Sigmoid colon (tissue), 4 donors: ENCODE measurements at regions not wholly inside any gene's neighbourhood (a gene's known extent, or its start where the extent isn't known, plus 50 kb on each side); places are given as distances from the start of the nearest gene placed in this dataset.
"Not testable (repeated sequence)": the region's sequence is repeated elsewhere in the genome, so short reads cannot be mapped to it uniquely, and the experiment has no call there.

Experiments
- EP300 ChIP-seq, 4 donors: sonication (generic); formaldehyde crosslinking; IDR thresholded peaks; one replicate each; pipeline ENCODE4 v1.6.1; 2017; ENCODE audit warnings: antibody characterized with exemption in 4 of 4
- TF ChIP-seq, protein P1 (sequence below), 4 experiments: fragments of 450-650 bp in 3 of 4; fragments of 200-600 bp in 1 of 4; IDR thresholded peaks; one replicate each; pipeline ENCODE4 v1.5.1; 2016 to 2019; ENCODE audit warnings: antibody characterized with exemption in 4 of 4, mild to moderate bottlenecking in 3 of 4, moderate library complexity in 2 of 4

DNA sequence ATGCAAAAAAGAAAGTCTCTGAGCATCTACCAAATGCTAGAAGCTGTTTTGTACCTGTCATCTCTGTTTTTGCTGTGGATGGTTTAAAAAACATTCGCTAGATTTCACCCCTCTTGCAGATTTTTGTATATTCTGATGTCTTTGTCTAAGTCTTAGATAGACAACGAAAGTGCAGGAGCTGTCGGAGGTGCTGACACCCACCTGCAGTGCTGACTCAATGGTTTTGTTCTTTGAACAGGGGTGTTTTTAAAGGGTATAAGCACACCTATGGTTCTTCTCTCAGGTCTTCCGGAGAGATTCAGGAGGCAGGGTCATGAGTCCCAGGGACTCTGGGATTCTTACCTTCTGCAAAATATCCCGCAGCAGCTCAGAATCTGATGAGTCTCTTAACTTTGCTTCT, 231.7 kb upstream of the FRG2C start:
- TF ChIP-seq, protein P1, sequence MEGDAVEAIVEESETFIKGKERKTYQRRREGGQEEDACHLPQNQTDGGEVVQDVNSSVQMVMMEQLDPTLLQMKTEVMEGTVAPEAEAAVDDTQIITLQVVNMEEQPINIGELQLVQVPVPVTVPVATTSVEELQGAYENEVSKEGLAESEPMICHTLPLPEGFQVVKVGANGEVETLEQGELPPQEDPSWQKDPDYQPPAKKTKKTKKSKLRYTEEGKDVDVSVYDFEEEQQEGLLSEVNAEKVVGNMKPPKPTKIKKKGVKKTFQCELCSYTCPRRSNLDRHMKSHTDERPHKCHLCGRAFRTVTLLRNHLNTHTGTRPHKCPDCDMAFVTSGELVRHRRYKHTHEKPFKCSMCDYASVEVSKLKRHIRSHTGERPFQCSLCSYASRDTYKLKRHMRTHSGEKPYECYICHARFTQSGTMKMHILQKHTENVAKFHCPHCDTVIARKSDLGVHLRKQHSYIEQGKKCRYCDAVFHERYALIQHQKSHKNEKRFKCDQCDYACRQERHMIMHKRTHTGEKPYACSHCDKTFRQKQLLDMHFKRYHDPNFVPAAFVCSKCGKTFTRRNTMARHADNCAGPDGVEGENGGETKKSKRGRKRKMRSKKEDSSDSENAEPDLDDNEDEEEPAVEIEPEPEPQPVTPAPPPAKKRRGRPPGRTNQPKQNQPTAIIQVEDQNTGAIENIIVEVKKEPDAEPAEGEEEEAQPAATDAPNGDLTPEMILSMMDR (IDR thresholded peaks at IDR 0.05): not testable (repeated sequence)
- TF ChIP-seq EP300 (IDR thresholded peaks at IDR 0.05): not testable (repeated sequence)
